Right kidney (tissue), 1 donor: ENCODE measurements at regions not wholly inside any gene's neighbourhood (a gene's known extent, or its start where the extent isn't known, plus 50 kb on each side); places are given as distances from the start of the nearest gene placed in this dataset.
"Not testable (repeated sequence)": the region's sequence is repeated elsewhere in the genome, so short reads cannot be mapped to it uniquely, and the experiment has no call there.

ENCODE experiments used
- DNase-seq: peaks from one replicate; pipeline ENCODE4 v3.0.0-alpha.2; 2016

- no peak for DNase-seq
Measured at GRCh38 chr11:82047200-82047599, 686.5 kb downstream of the FAM181B start.

- DNase-seq: no peak
Measured at GRCh38 chr11:82046778-82047177, 686.9 kb downstream of the FAM181B start.

GRCh38 chr11:82045748-82046457 lies 687.8 kb downstream of the FAM181B start:
- no peak for DNase-seq

- no peak for DNase-seq
Measured at GRCh38 chr11:82043316-82043715, 690.3 kb downstream of the FAM181B start.

- no peak for DNase-seq
Measured at GRCh38 chr11:82041764-82042163, 691.9 kb downstream of the FAM181B start.

- no peak for DNase-seq
Measured at GRCh38 chr11:82038154-82038553, 695.5 kb downstream of the FAM181B start.

GRCh38 chr11:82034527-82034926 lies 699.1 kb downstream of the FAM181B start:
- DNase-seq: no peak

GRCh38 chr11:82027335-82027734 lies 706.3 kb downstream of the FAM181B start:
- not testable (repeated sequence) for DNase-seq

GRCh38 chr11:82024760-82025159 lies 708.9 kb downstream of the FAM181B start:
- no peak for DNase-seq

- no peak for DNase-seq
Measured at GRCh38 chr11:82012276-82012675, 721.4 kb downstream of the FAM181B start.

GRCh38 chr11:82009133-82009532 lies 724.5 kb downstream of the FAM181B start:
- no peak for DNase-seq

- DNase-seq: no peak
Measured at GRCh38 chr11:82007521-82007920, 726.1 kb downstream of the FAM181B start.

- no peak for DNase-seq
Measured at GRCh38 chr11:82004537-82005213, 729.0 kb downstream of the FAM181B start.

GRCh38 chr11:82003671-82004515 lies 729.8 kb downstream of the FAM181B start:
- DNase-seq: no peak

- no peak for DNase-seq
Measured at GRCh38 chr11:82003024-82003423, 730.6 kb downstream of the FAM181B start.

GRCh38 chr11:81995889-81996288 lies 737.8 kb downstream of the FAM181B start:
- no peak for DNase-seq

- DNase-seq: no peak
Measured at GRCh38 chr11:81993755-81994154, 739.9 kb downstream of the FAM181B start.

GRCh38 chr11:81990659-81991443 lies 742.8 kb downstream of the FAM181B start:
- no peak for DNase-seq

- no peak for DNase-seq
Measured at GRCh38 chr11:81989093-81989492, 744.6 kb downstream of the FAM181B start.

- no peak for DNase-seq
Measured at GRCh38 chr11:81987829-81988472, 745.7 kb downstream of the FAM181B start.

GRCh38 chr11:81986556-81987161 lies 747.0 kb downstream of the FAM181B start:
- no peak for DNase-seq
